ENCODE measurements at regions not wholly inside any gene's neighbourhood (a gene's known extent, or its start where the extent isn't known, plus 50 kb on each side); places are given as distances from the start of the nearest gene placed in this dataset.

GRCh38 chr13:100815476-100816046 is 141.0 kb upstream of the TMTC4 start:
- TF ChIP-seq CTCF (IDR thresholded peaks at IDR 0.05), result no peak
- ATAC-seq (ENCODE audit: low read depth) (no peak), DNase-seq (no peak)
- no peaks in the 10 kb centered on the region for H3K4me1 Mint-ChIP-seq
- H3K36me3 Mint-ChIP-seq (ENCODE audit: low read depth), result no peaks in the 10 kb centered on the region
- H3K27ac Mint-ChIP-seq, result no peak overlapping the region
- intact Hi-C loops (cut with micrococcal nuclease), result no loop called here
- ChIA-PET POLR2A (no interaction called here), CTCF (no interaction called here)
- H3K27me3 Mint-ChIP-seq, result peaks cover 3% of the 10 kb centered on the region
- peaks cover 5% of the 10 kb centered on the region for H3K9me3 Mint-ChIP-seq
- no peak overlapping the region for H3K4me3 Mint-ChIP-seq

GRCh38 chr13:100812982-100813584 is 138.5 kb upstream of the TMTC4 start:
- Mint-ChIP-seq H3K27ac (no peak overlapping the region), H3K9me3 (peaks cover 5% of the 10 kb centered on the region), H3K36me3 (ENCODE audit: low read depth) (no peaks in the 10 kb centered on the region), H3K4me3 (no peak overlapping the region), H3K4me1 (no peaks in the 10 kb centered on the region), H3K27me3 (peaks cover 6% of the 10 kb centered on the region)
- intact Hi-C loops (cut with micrococcal nuclease), result no loop called here
- ATAC-seq (ENCODE audit: low read depth) (no peak), DNase-seq (no peak)
- ChIA-PET POLR2A (no interaction called here), CTCF (no interaction called here)
- no peak for TF ChIP-seq CTCF (IDR thresholded peaks at IDR 0.05)

GRCh38 chr13:100811928-100812327 is 137.3 kb upstream of the TMTC4 start:
- H3K27me3 Mint-ChIP-seq, result peaks cover 9% of the 10 kb centered on the region
- CTCF ChIA-PET, result no interaction called here

GRCh38 chr13:100811024-100811865 is 136.7 kb upstream of the TMTC4 start:
- Mint-ChIP-seq H3K36me3 (ENCODE audit: low read depth) (no peaks in the 10 kb centered on the region), H3K4me3 (no peak overlapping the region), H3K27ac (no peak overlapping the region), H3K9me3 (no peaks in the 10 kb centered on the region), H3K27me3 (peaks cover 9% of the 10 kb centered on the region), H3K4me1 (no peaks in the 10 kb centered on the region)
- DNase-seq, result no peak
- ATAC-seq (ENCODE audit: low read depth), result no peak
- intact Hi-C loops (cut with micrococcal nuclease), result no loop called here
- ChIA-PET CTCF (no interaction called here), POLR2A (no interaction called here)
- TF ChIP-seq CTCF (IDR thresholded peaks at IDR 0.05), result no peak

More at GRCh38 chr13:100811928-100812327, 137.3 kb upstream of the TMTC4 start:
- no peaks in the 10 kb centered on the region for H3K9me3 Mint-ChIP-seq
- no peaks in the 10 kb centered on the region for H3K36me3 Mint-ChIP-seq (ENCODE audit: low read depth)
- DNase-seq (no peak), ATAC-seq (ENCODE audit: low read depth) (no peak)
- TF ChIP-seq CTCF (IDR thresholded peaks at IDR 0.05), result no peak
- H3K27ac Mint-ChIP-seq, result no peak overlapping the region
- intact Hi-C loops (cut with micrococcal nuclease), result no loop called here
- POLR2A ChIA-PET, result no interaction called here
- H3K4me3 Mint-ChIP-seq, result no peak overlapping the region
- no peaks in the 10 kb centered on the region for H3K4me1 Mint-ChIP-seq

- intact Hi-C loops (cut with micrococcal nuclease), result no loop called here
- Mint-ChIP-seq H3K9me3 (no peaks in the 10 kb centered on the region), H3K4me1 (no peaks in the 10 kb centered on the region), H3K4me3 (no peak overlapping the region), H3K27me3 (peaks cover 9% of the 10 kb centered on the region), H3K36me3 (ENCODE audit: low read depth) (no peaks in the 10 kb centered on the region), H3K27ac (no peak overlapping the region)
- TF ChIP-seq CTCF (IDR thresholded peaks at IDR 0.05), result no peak
- DNase-seq, result no peak
- POLR2A ChIA-PET, result no interaction called here
- no peak for ATAC-seq (ENCODE audit: low read depth)
- CTCF ChIA-PET, result no interaction called here
Observed at GRCh38 chr13:100810481-100810880, 135.9 kb upstream of the TMTC4 start.

Data from activated B cell treated with CpG ODN at 0.5 μM for 24 hours (primary cell).